ENCODE measurements at regions not wholly inside any gene's neighbourhood (a gene's known extent, or its start where the extent isn't known, plus 50 kb on each side); places are given as distances from the start of the nearest gene placed in this dataset.

DNA sequence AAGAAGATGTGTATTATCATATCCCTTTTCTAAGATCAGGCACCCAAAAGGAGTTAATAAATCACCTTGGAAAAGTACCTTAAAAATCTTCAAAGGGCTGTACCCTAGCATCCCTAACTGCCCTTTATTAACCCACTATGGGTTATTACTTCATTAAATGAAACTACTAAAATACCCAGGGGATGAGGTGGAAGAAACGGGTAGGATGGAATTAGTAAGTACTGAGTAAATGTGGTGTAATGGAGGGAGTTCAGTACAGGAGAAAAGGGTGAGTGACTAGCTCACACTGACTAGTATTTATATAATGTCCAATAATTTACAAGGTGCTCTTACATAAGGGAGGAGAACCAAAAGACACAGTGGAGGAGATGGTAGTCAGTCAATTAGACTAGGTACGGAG lies 51.0 kb upstream of the RASGEF1B start:
- no peak for DNase-seq

DNA sequence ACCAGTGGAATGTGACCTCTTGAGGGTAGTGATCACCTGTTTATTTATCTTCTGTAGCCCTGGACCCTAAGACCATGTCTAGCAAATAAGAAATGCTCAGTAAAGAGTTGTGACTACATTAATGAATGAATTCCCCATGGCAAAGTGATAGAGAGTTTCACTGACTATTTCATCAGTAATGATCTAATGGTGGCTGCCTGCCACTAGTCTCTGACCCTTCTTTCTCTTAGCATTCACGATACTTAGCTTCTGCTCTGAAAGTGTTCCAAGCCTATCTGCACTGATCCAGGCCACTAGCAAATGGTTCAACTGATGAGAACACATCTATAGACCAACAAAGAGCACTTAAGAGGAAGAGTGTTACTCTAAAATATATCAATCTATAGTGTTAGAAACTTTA lies 50.0 kb upstream of the RASGEF1B start:
- DNase-seq = no peak
